Astrocyte (in vitro differentiated cells and primary cell): ENCODE measurements at regions not wholly inside any gene's neighbourhood (a gene's known extent, or its start where the extent isn't known, plus 50 kb on each side); places are given as distances from the start of the nearest gene placed in this dataset.

Experiments used
- DNase-seq: peaks from one replicate; pipeline ENCODE4 v3.0.0-alpha.2; 2010; ENCODE audit warnings: low read depth
- FAIRE-seq: peaks from 2 replicates; lab custom pipeline; 2011; peaks lifted over from hg19 to GRCh38; lab: Jason Lieb, UNC
- H2AFZ ChIP-seq: 2 replicates; pipeline ENCODE4 v1.6.0; 2012; ENCODE audit warnings: low read depth, low read length, inconsistent platforms
- H3K27ac ChIP-seq: 2 replicates; pipeline ENCODE4 v1.5.1; 2011; ENCODE audit warnings: low read depth, low read length, inconsistent platforms
- H3K27me3 ChIP-seq: 2 replicates; pipeline ENCODE4 v1.6.0; 2011; ENCODE audit warnings: low read length, inconsistent platforms; ENCODE audit not compliant: insufficient read depth
- H3K36me3 ChIP-seq: 2 replicates; pipeline ENCODE4 v1.5.1; 2011; ENCODE audit warnings: low read length, inconsistent platforms; ENCODE audit not compliant: insufficient read depth
- H3K4me1 ChIP-seq: 2 replicates; pipeline ENCODE4 v1.5.1; 2011; ENCODE audit warnings: low read length, inconsistent platforms; ENCODE audit not compliant: insufficient read depth
- H3K4me2 ChIP-seq: 2 replicates; pipeline ENCODE4 v1.6.0; 2012; ENCODE audit warnings: low read length, inconsistent platforms
- H3K4me3 ChIP-seq: 2 replicates; pipeline ENCODE4 v1.5.1; 2011; ENCODE audit warnings: low read depth, mild to moderate bottlenecking, low read length, inconsistent platforms; ENCODE audit not compliant: insufficient read depth
- H3K79me2 ChIP-seq: 2 replicates; pipeline ENCODE4 v1.6.0; 2012; ENCODE audit warnings: mild to moderate bottlenecking, low read length, inconsistent platforms; ENCODE audit not compliant: insufficient read depth
- H3K9ac ChIP-seq: 2 replicates; pipeline ENCODE4 v1.6.0; 2012; ENCODE audit warnings: mild to moderate bottlenecking, low read length, inconsistent platforms
- H3K9me3 ChIP-seq: 2 replicates; pipeline ENCODE4 v1.5.1; 2012; ENCODE audit warnings: low read depth, mild to moderate bottlenecking, low read length, inconsistent platforms; ENCODE audit not compliant: insufficient read depth
- H4K20me1 ChIP-seq: 2 replicates; pipeline ENCODE4 v1.6.0; 2012; ENCODE audit warnings: low read length, inconsistent platforms; ENCODE audit not compliant: insufficient read depth
- H3K27ac Mint-ChIP-seq: one replicate; pipeline ENCODE4 v1.8.0; 2021; ENCODE audit warnings: mild to moderate bottlenecking, mixed read lengths; ENCODE audit not compliant: unreplicated experiment
- H3K27me3 Mint-ChIP-seq: one replicate; pipeline ENCODE4 v1.8.0; 2021; ENCODE audit warnings: low read depth, mixed read lengths; ENCODE audit not compliant: unreplicated experiment
- H3K36me3 Mint-ChIP-seq: one replicate; pipeline ENCODE4 v1.8.0; 2021; ENCODE audit warnings: low read depth, mixed read lengths; ENCODE audit not compliant: unreplicated experiment
- H3K4me1 Mint-ChIP-seq: one replicate; pipeline ENCODE4 v1.8.0; 2021; ENCODE audit warnings: low read depth, mixed read lengths; ENCODE audit not compliant: unreplicated experiment
- H3K4me3 Mint-ChIP-seq: one replicate; pipeline ENCODE4 v1.8.0; 2021; ENCODE audit warnings: mild to moderate bottlenecking, moderate library complexity, mixed read lengths; ENCODE audit not compliant: unreplicated experiment
- H3K9me3 Mint-ChIP-seq: one replicate; pipeline ENCODE4 v1.8.0; 2021; ENCODE audit warnings: mild to moderate bottlenecking, mixed read lengths; ENCODE audit not compliant: unreplicated experiment
- CTCF ChIP-seq: IDR thresholded peaks from 2 replicates; pipeline ENCODE4 v1.5.1; 2011; ENCODE audit warnings: low read depth, mild to moderate bottlenecking, inconsistent platforms, low read length, moderate library complexity; ENCODE audit not compliant: insufficient read depth
- EZH2 ChIP-seq: IDR thresholded peaks from 2 replicates; pipeline ENCODE4 v1.6.1; 2012; ENCODE audit warnings: mild to moderate bottlenecking, low read length, inconsistent platforms; ENCODE audit not compliant: insufficient read depth

DNA sequence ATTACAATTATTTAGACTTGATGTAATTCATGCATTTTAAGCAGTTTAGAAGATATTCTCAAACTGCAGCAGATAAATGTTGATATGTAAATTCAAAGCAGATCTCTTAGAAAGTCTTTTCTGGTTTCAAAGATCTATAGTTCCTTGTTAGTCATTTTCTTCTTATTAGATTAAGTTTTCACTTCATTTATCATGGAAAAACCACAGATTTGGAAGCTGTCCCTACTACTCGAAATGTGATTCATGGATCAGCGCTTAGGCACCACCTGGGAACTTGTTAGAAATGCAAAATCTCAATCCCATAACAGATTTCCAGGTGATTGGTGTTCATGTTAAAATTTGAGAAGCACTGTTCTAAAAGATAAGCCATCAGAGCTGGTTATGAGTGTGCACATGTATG lies 92.8 kb upstream of the CDH2 start:
- Histone ChIP-seq H2AFZ (no peak overlapping the region), H3K9me3 (no peaks in the 10 kb centered on the region), H3K27me3 (no peaks in the 10 kb centered on the region), H3K4me3 (no peak overlapping the region), H3K36me3 (no peaks in the 10 kb centered on the region), H3K4me1 (peaks cover 3% of the 10 kb centered on the region), H3K9ac (no peak overlapping the region), H3K4me2 (no peak overlapping the region), H3K27ac (no peak overlapping the region), H4K20me1 (no peaks in the 10 kb centered on the region), H3K79me2 (no peaks in the 10 kb centered on the region)
- Mint-ChIP-seq H3K27me3 (no peaks in the 10 kb centered on the region), H3K9me3 (no peaks in the 10 kb centered on the region), H3K36me3 (no peaks in the 10 kb centered on the region), H3K4me1 (peaks cover 8% of the 10 kb centered on the region), H3K27ac (no peak overlapping the region), H3K4me3 (no peak overlapping the region)
- DNase-seq (peak; percentile 74), FAIRE-seq (no peak)
- no peak for TF ChIP-seq CTCF

DNA sequence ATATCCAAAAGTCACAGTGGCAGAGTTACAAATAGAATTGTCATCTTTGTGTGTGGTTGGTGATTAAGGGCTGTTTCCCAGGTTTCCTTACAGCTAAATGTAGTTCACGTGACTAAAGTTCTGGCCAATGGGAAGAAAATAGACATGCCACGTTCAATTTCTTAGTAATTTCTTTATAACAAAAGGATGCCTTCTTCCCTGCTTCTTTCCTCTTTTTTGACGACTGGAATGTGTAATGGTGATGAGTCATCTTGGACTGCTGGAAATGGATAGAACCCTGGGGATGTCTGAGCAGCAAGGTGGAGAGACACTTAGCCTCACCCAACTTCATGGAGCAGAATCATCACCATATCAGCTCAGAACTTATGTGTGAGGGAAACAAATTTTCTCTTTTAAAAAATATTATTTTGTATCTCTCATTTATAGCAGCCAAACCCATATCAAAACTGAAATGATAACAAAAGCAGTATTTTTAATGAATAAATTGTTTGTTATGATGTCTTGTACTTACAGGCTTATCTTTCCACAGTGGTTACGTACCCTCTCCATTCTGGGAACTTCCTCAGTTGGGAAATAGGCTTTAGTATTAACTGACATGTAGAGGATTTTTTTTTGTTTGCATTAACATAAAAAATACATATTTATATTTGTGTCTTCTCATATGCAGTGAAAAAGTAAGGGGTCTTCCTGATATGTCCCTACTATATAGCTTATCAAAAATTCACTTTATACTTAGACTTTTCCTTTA lies 91.1 kb upstream of the CDH2 start:
- Histone ChIP-seq H3K79me2 (no peaks in the 10 kb centered on the region), H3K4me1 (peaks cover 3% of the 10 kb centered on the region), H4K20me1 (no peaks in the 10 kb centered on the region), H3K27ac (no peak overlapping the region), H3K4me3 (no peak overlapping the region), H3K36me3 (no peaks in the 10 kb centered on the region), H3K9ac (no peak overlapping the region), H3K9me3 (no peaks in the 10 kb centered on the region), H3K27me3 (no peaks in the 10 kb centered on the region), H3K4me2 (no peak overlapping the region), H2AFZ (no peak overlapping the region)
- peaks cover 8% of the 10 kb centered on the region for H3K4me1 Mint-ChIP-seq
- no peaks in the 10 kb centered on the region for H3K9me3 Mint-ChIP-seq
- no peak for TF ChIP-seq CTCF
- no peak for TF ChIP-seq EZH2
- H3K36me3 Mint-ChIP-seq = no peaks in the 10 kb centered on the region
- peak; percentile 80 for DNase-seq
- no peak overlapping the region for H3K4me3 Mint-ChIP-seq
- no peaks in the 10 kb centered on the region for H3K27me3 Mint-ChIP-seq
- no peak for FAIRE-seq
- peak overlapping the region; percentile 50 for H3K27ac Mint-ChIP-seq

DNA sequence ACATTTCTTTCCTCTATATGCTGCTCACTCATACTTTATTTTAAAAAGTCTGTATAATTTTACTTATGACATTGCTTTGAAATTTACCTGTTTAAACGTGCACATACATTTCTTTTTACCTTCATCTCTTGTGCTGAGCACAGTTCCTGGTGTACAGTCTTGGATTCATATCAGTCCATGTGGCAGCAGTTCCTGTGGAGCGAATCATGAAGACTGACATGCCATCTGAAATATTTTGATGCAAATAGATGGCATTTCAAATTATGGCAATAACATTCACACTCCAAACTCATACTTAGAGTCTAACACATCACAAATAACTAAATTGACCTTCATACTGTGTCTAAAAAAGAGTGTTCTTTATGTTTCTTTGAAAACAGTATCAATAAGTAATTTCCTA lies 90.3 kb upstream of the CDH2 start:
- no peak overlapping the region for H3K4me3 ChIP-seq
- H3K27ac ChIP-seq = no peak overlapping the region
- H3K4me1 ChIP-seq = peaks cover 3% of the 10 kb centered on the region
- no peaks in the 10 kb centered on the region for H3K36me3 ChIP-seq
- Mint-ChIP-seq H3K27me3 (no peaks in the 10 kb centered on the region), H3K4me3 (no peak overlapping the region), H3K9me3 (no peaks in the 10 kb centered on the region), H3K27ac (no peak overlapping the region), H3K36me3 (no peaks in the 10 kb centered on the region), H3K4me1 (peaks cover 8% of the 10 kb centered on the region)
- H3K4me2 ChIP-seq = no peak overlapping the region
- no peaks in the 10 kb centered on the region for H3K9me3 ChIP-seq
- no peak overlapping the region for H2AFZ ChIP-seq
- no peak overlapping the region for H3K9ac ChIP-seq
- DNase-seq (peak; percentile 3), FAIRE-seq (no peak)
- H3K79me2 ChIP-seq = no peaks in the 10 kb centered on the region
- no peak for TF ChIP-seq EZH2
- TF ChIP-seq CTCF = no peak
- no peaks in the 10 kb centered on the region for H4K20me1 ChIP-seq
- no peaks in the 10 kb centered on the region for H3K27me3 ChIP-seq
